Colonic mucosa (tissue), 4 donors: ENCODE measurements at regions not wholly inside any gene's neighbourhood (a gene's known extent, or its start where the extent isn't known, plus 50 kb on each side); places are given as distances from the start of the nearest gene placed in this dataset.

Source experiments
- DNase-seq: peaks from one replicate; pipeline ENCODE4 v3.0.0-alpha.2; 2020
- H3K27ac ChIP-seq: fragments of 200-600 bp; one replicate; pipeline ENCODE4 v1.8.0; 2021
- H3K27me3 ChIP-seq: fragments of 200-600 bp; one replicate; pipeline ENCODE4 v1.8.0; 2021
- H3K36me3 ChIP-seq: fragments of 200-600 bp; one replicate; pipeline ENCODE4 v1.8.0; 2021
- H3K4me1 ChIP-seq: fragments of 200-600 bp; one replicate; pipeline ENCODE4 v1.8.0; 2021; ENCODE audit warnings: mild to moderate bottlenecking
- H3K4me3 ChIP-seq: fragments of 200-600 bp; one replicate; pipeline ENCODE4 v1.8.0; 2021
- H3K9ac ChIP-seq, 2 donors: one replicate each; pipeline ENCODE4 v1.7.0; 2013; ENCODE audit warnings: control low read depth in 2 of 2, low read depth in 2 of 2, low read length in 2 of 2
- H3K9me3 ChIP-seq: fragments of 200-600 bp; one replicate; pipeline ENCODE4 v1.8.0; 2021
- intact Hi-C: fragments of 100-400 bp; cut with DNase I; formaldehyde crosslinking; loops from one replicate; pipeline ENCODE4 v1.14.1; 2022
- TF ChIP-seq, protein P1 (sequence below): fragments of 200-600 bp; IDR thresholded peaks from one replicate; pipeline ENCODE4 v1.8.0; 2022; ENCODE audit warnings: antibody characterized with exemption, mild to moderate bottlenecking
- donor health status: healthy.
- donor health status: DM: no; HTN: no; CAD: no.
- donor health status: DM: no; HTN: no; CAD: no.

DNA sequence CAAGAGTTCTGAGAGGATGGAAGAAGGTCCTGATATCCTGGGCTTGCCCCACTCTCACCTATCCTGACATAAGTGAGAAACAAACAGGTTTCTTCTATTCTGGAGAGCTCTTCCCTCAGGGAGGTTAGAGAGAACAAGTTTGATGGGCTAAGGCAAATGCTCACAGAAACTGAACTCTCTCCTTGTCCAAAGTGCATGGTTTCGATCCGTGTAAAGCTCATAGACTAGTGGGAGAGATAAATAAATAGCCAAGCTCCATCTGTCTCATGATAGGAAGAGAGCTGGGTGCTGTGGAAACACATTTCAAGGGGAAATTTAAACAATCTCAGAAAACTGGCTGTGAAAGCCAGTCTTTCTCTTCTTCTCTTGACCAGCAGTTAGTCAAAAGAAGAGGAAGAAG, 459.5 kb upstream of the LARGE1 start:
- H3K27ac ChIP-seq: no peak overlapping the region
- no peak overlapping the region for H3K9ac ChIP-seq
- no peak for DNase-seq
- no peak overlapping the region for H3K4me3 ChIP-seq
- H3K4me1 ChIP-seq: no peaks in the 10 kb centered on the region
- no peaks in the 10 kb centered on the region for H3K27me3 ChIP-seq
- intact Hi-C loops: no loop called here
- H3K36me3 ChIP-seq: no peaks in the 10 kb centered on the region
- TF ChIP-seq, protein P1, sequence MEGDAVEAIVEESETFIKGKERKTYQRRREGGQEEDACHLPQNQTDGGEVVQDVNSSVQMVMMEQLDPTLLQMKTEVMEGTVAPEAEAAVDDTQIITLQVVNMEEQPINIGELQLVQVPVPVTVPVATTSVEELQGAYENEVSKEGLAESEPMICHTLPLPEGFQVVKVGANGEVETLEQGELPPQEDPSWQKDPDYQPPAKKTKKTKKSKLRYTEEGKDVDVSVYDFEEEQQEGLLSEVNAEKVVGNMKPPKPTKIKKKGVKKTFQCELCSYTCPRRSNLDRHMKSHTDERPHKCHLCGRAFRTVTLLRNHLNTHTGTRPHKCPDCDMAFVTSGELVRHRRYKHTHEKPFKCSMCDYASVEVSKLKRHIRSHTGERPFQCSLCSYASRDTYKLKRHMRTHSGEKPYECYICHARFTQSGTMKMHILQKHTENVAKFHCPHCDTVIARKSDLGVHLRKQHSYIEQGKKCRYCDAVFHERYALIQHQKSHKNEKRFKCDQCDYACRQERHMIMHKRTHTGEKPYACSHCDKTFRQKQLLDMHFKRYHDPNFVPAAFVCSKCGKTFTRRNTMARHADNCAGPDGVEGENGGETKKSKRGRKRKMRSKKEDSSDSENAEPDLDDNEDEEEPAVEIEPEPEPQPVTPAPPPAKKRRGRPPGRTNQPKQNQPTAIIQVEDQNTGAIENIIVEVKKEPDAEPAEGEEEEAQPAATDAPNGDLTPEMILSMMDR: no peak
- H3K9me3 ChIP-seq: no peaks in the 10 kb centered on the region

DNA sequence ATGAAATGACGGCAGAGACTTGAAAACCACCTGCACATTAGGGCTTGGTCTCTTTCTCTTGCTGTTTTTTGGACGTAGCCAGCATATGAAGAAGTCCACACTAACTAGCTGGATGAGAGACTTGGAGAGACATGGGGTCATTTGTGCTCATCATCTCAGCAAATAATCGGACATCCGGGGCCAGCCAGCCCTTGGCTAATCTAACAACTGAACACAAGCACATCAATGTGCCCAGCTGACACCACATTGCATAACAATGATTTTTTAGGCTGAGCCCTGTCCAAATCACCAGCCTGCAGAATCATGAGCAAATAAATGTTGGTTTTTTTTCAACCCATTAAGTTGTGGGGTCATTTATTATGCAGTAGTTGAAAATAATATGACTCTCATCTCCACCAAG, 460.3 kb upstream of the LARGE1 start:
- intact Hi-C loops: no loop called here
- no peak overlapping the region for H3K27ac ChIP-seq
- H3K9me3 ChIP-seq: no peaks in the 10 kb centered on the region
- TF ChIP-seq, protein P1: no peak
- DNase-seq: no peak
- no peaks in the 10 kb centered on the region for H3K27me3 ChIP-seq
- H3K9ac ChIP-seq: no peak overlapping the region
- no peaks in the 10 kb centered on the region for H3K4me1 ChIP-seq
- H3K4me3 ChIP-seq: no peak overlapping the region
- no peaks in the 10 kb centered on the region for H3K36me3 ChIP-seq

DNA sequence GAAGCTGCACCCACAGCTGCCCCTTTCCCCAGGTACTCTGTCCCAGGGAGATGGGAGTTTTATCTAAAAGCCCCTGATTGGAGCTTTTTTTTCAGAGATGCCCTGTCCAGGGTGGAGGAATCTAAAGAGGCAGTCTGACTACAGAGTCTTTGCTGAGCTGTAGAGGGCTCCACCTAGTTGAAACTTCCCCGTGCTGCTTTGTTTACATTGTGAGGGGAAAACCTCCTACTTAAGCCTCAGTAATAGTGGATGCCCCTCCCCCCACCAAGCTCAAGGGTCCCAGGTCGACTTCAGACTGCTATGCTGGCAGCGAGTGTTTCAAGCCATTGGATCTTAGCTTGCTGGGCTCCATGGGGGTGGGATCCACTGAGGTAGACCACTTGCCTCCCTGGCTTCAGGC, 470.1 kb upstream of the LARGE1 start:
- no peaks in the 10 kb centered on the region for H3K27me3 ChIP-seq
- no peak overlapping the region for H3K4me3 ChIP-seq
- DNase-seq: no peak
- no peaks in the 10 kb centered on the region for H3K4me1 ChIP-seq
- intact Hi-C loops: no loop called here
- no peak overlapping the region for H3K9ac ChIP-seq
- H3K27ac ChIP-seq: no peak overlapping the region
- no peaks in the 10 kb centered on the region for H3K9me3 ChIP-seq
- H3K36me3 ChIP-seq: no peaks in the 10 kb centered on the region
- TF ChIP-seq, protein P1: no peak

DNA sequence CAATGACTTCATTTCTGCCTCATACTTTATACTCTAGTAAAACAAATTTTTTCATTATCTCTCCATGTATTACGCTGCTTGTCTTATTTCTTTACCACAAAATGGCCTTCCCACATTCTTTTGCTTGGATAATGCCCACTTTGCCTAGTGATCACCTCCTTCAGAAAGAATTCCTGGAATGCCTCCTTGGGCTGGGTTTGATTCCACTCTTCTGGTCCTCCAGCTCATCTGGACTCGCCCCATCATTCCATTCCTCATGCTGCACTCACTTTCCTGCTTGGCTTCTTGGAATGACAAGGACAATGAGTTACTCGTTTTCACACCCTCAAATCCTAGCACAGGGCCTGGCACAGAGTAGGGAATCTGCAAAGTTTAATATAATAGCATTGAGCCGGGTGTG, 475.1 kb upstream of the LARGE1 start:
- DNase-seq: no peak
- Histone ChIP-seq H3K9me3 (no peaks in the 10 kb centered on the region), H3K4me3 (no peak overlapping the region), H3K4me1 (no peaks in the 10 kb centered on the region), H3K27me3 (no peaks in the 10 kb centered on the region), H3K27ac (no peak overlapping the region), H3K9ac (no peak overlapping the region), H3K36me3 (no peaks in the 10 kb centered on the region)
- TF ChIP-seq, protein P1: no peak
- intact Hi-C loops: no loop called here

DNA sequence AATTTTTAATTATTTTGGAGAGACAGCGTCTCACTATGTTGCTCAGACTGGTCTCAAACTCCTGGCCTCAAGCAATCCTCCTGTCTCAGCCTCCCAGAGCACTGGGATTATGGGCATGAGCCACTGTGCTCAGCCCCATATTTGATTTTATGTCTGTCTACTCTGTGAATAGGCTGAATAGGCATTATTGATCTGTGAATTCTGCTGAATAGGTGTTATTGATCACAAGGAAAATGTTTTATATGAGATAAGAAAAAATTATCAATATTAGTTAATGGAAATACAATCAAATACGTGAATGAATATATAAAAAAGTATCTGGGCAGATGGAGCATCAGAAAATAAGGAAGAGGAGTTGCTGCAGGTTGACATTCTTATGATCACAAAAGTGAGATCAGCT, 483.4 kb upstream of the LARGE1 start:
- Histone ChIP-seq H3K9me3 (no peaks in the 10 kb centered on the region), H3K27ac (no peak overlapping the region), H3K9ac (no peak overlapping the region), H3K27me3 (no peaks in the 10 kb centered on the region), H3K36me3 (no peaks in the 10 kb centered on the region), H3K4me1 (no peaks in the 10 kb centered on the region), H3K4me3 (no peak overlapping the region)
- DNase-seq: no peak
- intact Hi-C loops: no loop called here
- TF ChIP-seq, protein P1: no peak

DNA sequence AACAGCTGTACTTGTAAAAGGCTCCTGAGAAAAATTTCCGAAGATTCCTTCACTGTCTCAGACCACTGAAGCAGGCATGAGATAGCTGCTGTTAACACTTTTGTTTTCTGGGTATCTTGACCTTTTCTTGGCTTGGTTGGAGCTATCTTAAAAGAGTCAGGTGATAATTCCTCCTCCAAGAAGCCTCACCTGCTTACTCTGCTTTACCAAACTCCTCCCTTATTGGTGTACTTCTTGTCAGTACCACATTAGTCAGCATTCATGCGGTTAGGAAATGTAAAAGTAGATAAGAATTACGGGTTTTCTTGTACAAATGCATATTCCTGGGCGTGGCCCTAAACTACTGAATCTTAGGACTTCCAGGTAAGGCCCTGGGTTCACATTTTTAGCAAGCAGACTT, 489.8 kb upstream of the LARGE1 start:
- no peaks in the 10 kb centered on the region for H3K9me3 ChIP-seq
- H3K36me3 ChIP-seq: no peaks in the 10 kb centered on the region
- no peaks in the 10 kb centered on the region for H3K4me1 ChIP-seq
- H3K9ac ChIP-seq: no peak overlapping the region
- H3K4me3 ChIP-seq: no peak overlapping the region
- no peak overlapping the region for H3K27ac ChIP-seq
- intact Hi-C loops: no loop called here
- no peak for DNase-seq
- no peaks in the 10 kb centered on the region for H3K27me3 ChIP-seq
- TF ChIP-seq, protein P1: no peak
